ENCODE measurements at regions not wholly inside any gene's neighbourhood (a gene's known extent, or its start where the extent isn't known, plus 50 kb on each side); places are given as distances from the start of the nearest gene placed in this dataset.

GRCh38 chr16:9249534-9249933, 158.1 kb downstream of the HAPSTR1 start:
- DNase-seq (ENCODE audit: low spot score) (no peak), ATAC-seq (ENCODE audit: low FRiP score) (no peak)
- TF ChIP-seq CTCF (IDR thresholded peaks at IDR 0.05), result no peak

GRCh38 chr16:9251026-9251425, 159.6 kb downstream of the HAPSTR1 start:
- TF ChIP-seq CTCF (IDR thresholded peaks at IDR 0.05), result no peak
- DNase-seq (ENCODE audit: low spot score) (no peak), ATAC-seq (ENCODE audit: low FRiP score) (no peak)

GRCh38 chr16:9254863-9255262, 163.4 kb downstream of the HAPSTR1 start:
- no peak for ATAC-seq (ENCODE audit: low FRiP score)
- DNase-seq (ENCODE audit: low spot score), result no peak
- TF ChIP-seq CTCF (IDR thresholded peaks at IDR 0.05), result no peak

GRCh38 chr16:9256196-9256595, 164.8 kb downstream of the HAPSTR1 start:
- TF ChIP-seq CTCF (IDR thresholded peaks at IDR 0.05), result no peak
- ATAC-seq (ENCODE audit: low FRiP score) (no peak), DNase-seq (ENCODE audit: low spot score) (no peak)

GRCh38 chr16:9257843-9258242, 166.4 kb downstream of the HAPSTR1 start:
- ATAC-seq (ENCODE audit: low FRiP score) (no peak), DNase-seq (ENCODE audit: low spot score) (no peak)
- no peak for TF ChIP-seq CTCF (IDR thresholded peaks at IDR 0.05)

GRCh38 chr16:9258423-9259051, 167.1 kb downstream of the HAPSTR1 start:
- no peak for TF ChIP-seq CTCF (IDR thresholded peaks at IDR 0.05)
- no peak for DNase-seq (ENCODE audit: low spot score)
- ATAC-seq (ENCODE audit: low FRiP score), result no peak

- no peak for DNase-seq (ENCODE audit: low spot score)
- TF ChIP-seq CTCF (IDR thresholded peaks at IDR 0.05), result no peak
- no peak for ATAC-seq (ENCODE audit: low FRiP score)
Observed at GRCh38 chr16:9259914-9260608, 168.6 kb downstream of the HAPSTR1 start.

All from omental fat pad (tissue), 3 donors.